Stimulated activated memory B cell treated with anti-CD40 and anti-IgM and Interleukin-4, amounts not matched to agents 10 μg/mL and 1 μg/mL and 100 μg/mL, for 72 hours (primary cell): ENCODE measurements at regions not wholly inside any gene's neighbourhood (a gene's known extent, or its start where the extent isn't known, plus 50 kb on each side); places are given as distances from the start of the nearest gene placed in this dataset.
"Not testable (repeated sequence)": the region's sequence is repeated elsewhere in the genome, so short reads cannot be mapped to it uniquely, and the experiment has no call there.

ENCODE experiments used
- ATAC-seq: fragments of 150-1000 bp; cut with Tn5 transposase; 2 replicates; pipeline ENCODE4 v1.10.0; 2021
- H3K27ac Mint-ChIP-seq: one replicate; pipeline ENCODE4 v1.8.0; 2022; ENCODE audit warnings: mild to moderate bottlenecking, mixed read lengths
- H3K27me3 Mint-ChIP-seq: one replicate; pipeline ENCODE4 v1.8.0; 2022; ENCODE audit warnings: mixed read lengths
- H3K36me3 Mint-ChIP-seq: one replicate; pipeline ENCODE4 v1.8.0; 2022; ENCODE audit warnings: mixed read lengths
- H3K4me1 Mint-ChIP-seq: one replicate; pipeline ENCODE4 v1.8.0; 2022; ENCODE audit warnings: mixed read lengths
- H3K4me3 Mint-ChIP-seq: one replicate; pipeline ENCODE4 v1.8.0; 2022; ENCODE audit warnings: mild to moderate bottlenecking, moderate library complexity, mixed read lengths
- H3K9me3 Mint-ChIP-seq: one replicate; pipeline ENCODE4 v1.8.0; 2022; ENCODE audit warnings: mixed read lengths

- no peaks in the 10 kb centered on the region for H3K36me3 Mint-ChIP-seq
- H3K27me3 Mint-ChIP-seq: no peaks in the 10 kb centered on the region
- peak overlapping the region; percentile 54 for H3K27ac Mint-ChIP-seq
- H3K4me3 Mint-ChIP-seq: no peak overlapping the region
- ATAC-seq: no peak
- H3K4me1 Mint-ChIP-seq: peaks cover 26% of the 10 kb centered on the region
- peaks cover 12% of the 10 kb centered on the region for H3K9me3 Mint-ChIP-seq
Observed at GRCh38 chr5:122673343-122673742, 101.5 kb upstream of the SNX2 start.

GRCh38 chr5:122674385-122674784, 100.5 kb upstream of the SNX2 start:
- Mint-ChIP-seq H3K9me3 (peaks cover 11% of the 10 kb centered on the region), H3K4me1 (peaks cover 26% of the 10 kb centered on the region), H3K4me3 (no peak overlapping the region), H3K36me3 (no peaks in the 10 kb centered on the region), H3K27me3 (no peaks in the 10 kb centered on the region), H3K27ac (no peak overlapping the region)
- no peak for ATAC-seq

GRCh38 chr5:122680623-122681350, 94.1 kb upstream of the SNX2 start:
- H3K36me3 Mint-ChIP-seq: no peaks in the 10 kb centered on the region
- H3K9me3 Mint-ChIP-seq: no peaks in the 10 kb centered on the region
- H3K4me3 Mint-ChIP-seq: no peak overlapping the region
- no peak overlapping the region for H3K27ac Mint-ChIP-seq
- peaks cover 10% of the 10 kb centered on the region for H3K4me1 Mint-ChIP-seq
- no peaks in the 10 kb centered on the region for H3K27me3 Mint-ChIP-seq
- ATAC-seq: no peak

- ATAC-seq: no peak
- Mint-ChIP-seq H3K9me3 (no peaks in the 10 kb centered on the region), H3K36me3 (no peaks in the 10 kb centered on the region), H3K4me3 (no peak overlapping the region), H3K4me1 (peaks cover 16% of the 10 kb centered on the region), H3K27ac (no peak overlapping the region), H3K27me3 (no peaks in the 10 kb centered on the region)
Observed at GRCh38 chr5:122683631-122684030, 91.2 kb upstream of the SNX2 start.

- Mint-ChIP-seq H3K4me1 (peaks cover 25% of the 10 kb centered on the region), H3K9me3 (no peaks in the 10 kb centered on the region), H3K27ac (no peak overlapping the region), H3K27me3 (no peaks in the 10 kb centered on the region), H3K4me3 (no peak overlapping the region), H3K36me3 (no peaks in the 10 kb centered on the region)
- no peak for ATAC-seq
Observed at GRCh38 chr5:122690266-122690665, 84.6 kb upstream of the SNX2 start.

GRCh38 chr5:122691931-122692330, 82.9 kb upstream of the SNX2 start:
- peaks cover 37% of the 10 kb centered on the region for H3K4me1 Mint-ChIP-seq
- H3K36me3 Mint-ChIP-seq: no peaks in the 10 kb centered on the region
- no peak overlapping the region for H3K27ac Mint-ChIP-seq
- ATAC-seq: no peak
- no peaks in the 10 kb centered on the region for H3K27me3 Mint-ChIP-seq
- no peaks in the 10 kb centered on the region for H3K9me3 Mint-ChIP-seq
- no peak overlapping the region for H3K4me3 Mint-ChIP-seq

GRCh38 chr5:122693963-122694362, 80.9 kb upstream of the SNX2 start:
- H3K27me3 Mint-ChIP-seq: no peaks in the 10 kb centered on the region
- no peak overlapping the region for H3K4me3 Mint-ChIP-seq
- no peaks in the 10 kb centered on the region for H3K9me3 Mint-ChIP-seq
- ATAC-seq: no peak
- no peaks in the 10 kb centered on the region for H3K36me3 Mint-ChIP-seq
- H3K4me1 Mint-ChIP-seq: peaks cover 44% of the 10 kb centered on the region
- H3K27ac Mint-ChIP-seq: no peak overlapping the region

- H3K4me1 Mint-ChIP-seq: peaks cover 44% of the 10 kb centered on the region
- H3K9me3 Mint-ChIP-seq: no peaks in the 10 kb centered on the region
- no peaks in the 10 kb centered on the region for H3K36me3 Mint-ChIP-seq
- ATAC-seq: no peak
- H3K27me3 Mint-ChIP-seq: no peaks in the 10 kb centered on the region
- no peak overlapping the region for H3K27ac Mint-ChIP-seq
- no peak overlapping the region for H3K4me3 Mint-ChIP-seq
Observed at GRCh38 chr5:122694884-122695283, 80.0 kb upstream of the SNX2 start.

- H3K36me3 Mint-ChIP-seq, H3K27me3 Mint-ChIP-seq, ATAC-seq, H3K9me3 Mint-ChIP-seq: not testable (repeated sequence)
- Mint-ChIP-seq H3K27ac (peak overlapping the region; percentile 88), H3K4me3 (peak overlapping the region; percentile 18), H3K4me1 (peaks cover 56% of the 10 kb centered on the region)
Observed at GRCh38 chr5:122696735-122697134, 78.1 kb upstream of the SNX2 start.

GRCh38 chr5:122697191-122697590, 77.7 kb upstream of the SNX2 start:
- Mint-ChIP-seq H3K27me3 (no peaks in the 10 kb centered on the region), H3K27ac (peak overlapping the region; percentile 88), H3K36me3 (no peaks in the 10 kb centered on the region), H3K4me3 (peak overlapping the region; percentile 18), H3K4me1 (peaks cover 60% of the 10 kb centered on the region), H3K9me3 (no peaks in the 10 kb centered on the region)
- no peak for ATAC-seq

- H3K4me1 Mint-ChIP-seq: peaks cover 67% of the 10 kb centered on the region
- no peak for ATAC-seq
- H3K4me3 Mint-ChIP-seq: no peak overlapping the region
- H3K27me3 Mint-ChIP-seq: no peaks in the 10 kb centered on the region
- H3K27ac Mint-ChIP-seq: peak overlapping the region; percentile 91
- H3K9me3 Mint-ChIP-seq: no peaks in the 10 kb centered on the region
- H3K36me3 Mint-ChIP-seq: no peaks in the 10 kb centered on the region
Observed at GRCh38 chr5:122699201-122699600, 75.7 kb upstream of the SNX2 start.

- Mint-ChIP-seq H3K4me3 (peak overlapping the region; percentile 69), H3K27ac (peak overlapping the region; percentile 91), H3K9me3 (no peaks in the 10 kb centered on the region), H3K27me3 (no peaks in the 10 kb centered on the region), H3K4me1 (peaks cover 59% of the 10 kb centered on the region), H3K36me3 (no peaks in the 10 kb centered on the region)
- peak; percentile 98 for ATAC-seq
Observed at GRCh38 chr5:122701640-122702523, 73.0 kb upstream of the SNX2 start.

GRCh38 chr5:122702524-122702875, 72.4 kb upstream of the SNX2 start:
- peak overlapping the region; percentile 91 for H3K27ac Mint-ChIP-seq

GRCh38 chr5:122703203-122703602, 71.7 kb upstream of the SNX2 start:
- H3K4me3 Mint-ChIP-seq: no peak overlapping the region
- H3K4me1 Mint-ChIP-seq: peaks cover 53% of the 10 kb centered on the region
- no peaks in the 10 kb centered on the region for H3K9me3 Mint-ChIP-seq
- peak overlapping the region; percentile 91 for H3K27ac Mint-ChIP-seq
- no peaks in the 10 kb centered on the region for H3K27me3 Mint-ChIP-seq
- no peaks in the 10 kb centered on the region for H3K36me3 Mint-ChIP-seq
- no peak for ATAC-seq

More at GRCh38 chr5:122702524-122702875, 72.4 kb upstream of the SNX2 start:
- Mint-ChIP-seq H3K4me1 (peaks cover 54% of the 10 kb centered on the region), H3K27me3 (no peaks in the 10 kb centered on the region), H3K36me3 (no peaks in the 10 kb centered on the region), H3K4me3 (peak overlapping the region; percentile 52), H3K9me3 (no peaks in the 10 kb centered on the region)
- peak; percentile 75 for ATAC-seq

- ATAC-seq: no peak
- peak overlapping the region; percentile 91 for H3K27ac Mint-ChIP-seq
- H3K4me3 Mint-ChIP-seq: no peak overlapping the region
- peaks cover 41% of the 10 kb centered on the region for H3K4me1 Mint-ChIP-seq
- no peaks in the 10 kb centered on the region for H3K9me3 Mint-ChIP-seq
- H3K27me3 Mint-ChIP-seq: no peaks in the 10 kb centered on the region
- H3K36me3 Mint-ChIP-seq: no peaks in the 10 kb centered on the region
Observed at GRCh38 chr5:122704247-122705036, 70.4 kb upstream of the SNX2 start.
